GM18909 (cell line): ENCODE measurements at regions not wholly inside any gene's neighbourhood (a gene's known extent, or its start where the extent isn't known, plus 50 kb on each side); places are given as distances from the start of the nearest gene placed in this dataset.
A peak's percentile ranks its signal among the peaks of the same experiment; 100 is the strongest.
"Not testable (repeated sequence)": the region's sequence is repeated elsewhere in the genome, so short reads cannot be mapped to it uniquely, and the experiment has no call there.

Experiments
- ATAC-seq: cut with Tn5 transposase; IDR thresholded peaks from one replicate; pipeline ENCODE4 v1.9.1; 2021; ENCODE audit warnings: mild to moderate bottlenecking; ENCODE audit not compliant: unreplicated experiment, poor library complexity

- ATAC-seq, result no peak
Observed at GRCh38 chr10:3264161-3264761, 91.7 kb upstream of the PITRM1 start.

- ATAC-seq, result no peak
Observed at GRCh38 chr10:3263747-3264146, 91.2 kb upstream of the PITRM1 start.

- no peak for ATAC-seq
Observed at GRCh38 chr10:3263082-3263481, 90.5 kb upstream of the PITRM1 start.

- no peak for ATAC-seq
Observed at GRCh38 chr10:3261921-3262320, 89.3 kb upstream of the PITRM1 start.

GRCh38 chr10:3260066-3260834 lies 87.7 kb upstream of the PITRM1 start:
- ATAC-seq, result no peak

- no peak for ATAC-seq
Observed at GRCh38 chr10:3259499-3259898, 86.9 kb upstream of the PITRM1 start.

GRCh38 chr10:3258394-3258793 lies 85.8 kb upstream of the PITRM1 start:
- ATAC-seq, result no peak

GRCh38 chr10:3255616-3256015 lies 83.0 kb upstream of the PITRM1 start:
- no peak for ATAC-seq

GRCh38 chr10:3255075-3255474 lies 82.5 kb upstream of the PITRM1 start:
- no peak for ATAC-seq

- ATAC-seq, result not testable (repeated sequence)
Observed at GRCh38 chr10:3253974-3254373, 81.4 kb upstream of the PITRM1 start.

GRCh38 chr10:3251172-3251571 lies 78.6 kb upstream of the PITRM1 start:
- no peak for ATAC-seq

- no peak for ATAC-seq
Observed at GRCh38 chr10:3249307-3249889, 76.8 kb upstream of the PITRM1 start.

GRCh38 chr10:3248526-3249306 lies 76.1 kb upstream of the PITRM1 start:
- no peak for ATAC-seq

GRCh38 chr10:3245395-3245794 lies 72.8 kb upstream of the PITRM1 start:
- no peak for ATAC-seq

- no peak for ATAC-seq
Observed at GRCh38 chr10:3241967-3242650, 69.5 kb upstream of the PITRM1 start.

GRCh38 chr10:3241274-3241921 lies 68.8 kb upstream of the PITRM1 start:
- ATAC-seq, result no peak

- no peak for ATAC-seq
Observed at GRCh38 chr10:3239920-3240894, 67.6 kb upstream of the PITRM1 start.

- peak; percentile 73 for ATAC-seq
Observed at GRCh38 chr10:3239066-3239919, 66.7 kb upstream of the PITRM1 start.
